Thymus (tissue), 11 donors: ENCODE measurements at regions not wholly inside any gene's neighbourhood (a gene's known extent, or its start where the extent isn't known, plus 50 kb on each side); places are given as distances from the start of the nearest gene placed in this dataset.

Experiments
- DNase-seq, 9 donors: peaks; one replicate each; pipeline ENCODE4 v3.0.0-alpha.2; 2013; ENCODE audit warnings: low spot score in 9 of 9, low read depth in 6 of 9, missing footprints in 1 of 9
- H3K27ac ChIP-seq, 2 donors: one replicate each; pipeline ENCODE4 v1.5.1; 2013; ENCODE audit warnings: control low read depth in 1 of 2, low read depth in 1 of 2, low read length in 1 of 2, mild to moderate bottlenecking in 1 of 2, moderate library complexity in 1 of 2
- H3K27me3 ChIP-seq, 2 donors: one replicate each; pipeline ENCODE4 v1.5.1; 2013; ENCODE audit warnings: low read length in 1 of 2; ENCODE audit not compliant: control insufficient read depth in 2 of 2, insufficient read depth in 1 of 2
- H3K36me3 ChIP-seq, 2 donors: one replicate each; pipeline ENCODE4 v1.5.1; 2013; ENCODE audit warnings: low read length in 1 of 2, mild to moderate bottlenecking in 1 of 2, moderate library complexity in 1 of 2; ENCODE audit not compliant: control insufficient read depth in 2 of 2, insufficient read depth in 2 of 2
- H3K4me1 ChIP-seq, 2 donors: one replicate each; pipeline ENCODE4 v1.5.1; 2013; ENCODE audit warnings: low read length in 2 of 2; ENCODE audit not compliant: control insufficient read depth in 2 of 2, insufficient read depth in 2 of 2
- H3K4me3 ChIP-seq, 2 donors: one replicate each; pipeline ENCODE4 v1.5.1; 2013; ENCODE audit warnings: low read length in 2 of 2, control low read depth in 1 of 2, mild to moderate bottlenecking in 1 of 2
- H3K9me3 ChIP-seq, 2 donors: one replicate each; pipeline ENCODE4 v1.5.1; 2013; ENCODE audit warnings: low read length in 1 of 2, mild to moderate bottlenecking in 1 of 2; ENCODE audit not compliant: control insufficient read depth in 2 of 2, insufficient read depth in 1 of 2
- WGBS: extraction: QIAGEN DNeasy Blood & Tissue Kit; methylation state at CpG from one replicate; pipeline ENCODE4 v1.1.7; 2013; 5-methylcytosine and 5-hydroxymethylcytosine counted together
- donor health status: healthy.

- WGBS: 96% methylated on average over 5 of the region's 5 CpGs
- H3K9me3 ChIP-seq: no peaks in the 10 kb centered on the region
- H3K27ac ChIP-seq: no peak overlapping the region
- H3K4me1 ChIP-seq: no peaks in the 10 kb centered on the region
- DNase-seq: no peak
- no peak overlapping the region for H3K4me3 ChIP-seq
- no peaks in the 10 kb centered on the region for H3K27me3 ChIP-seq
- no peaks in the 10 kb centered on the region for H3K36me3 ChIP-seq
Observed at GRCh38 chr11:130773244-130773820, 142.9 kb downstream of the SNX19 start.

GRCh38 chr11:130774703-130775102 lies 141.6 kb downstream of the SNX19 start:
- H3K4me3 ChIP-seq: no peak overlapping the region
- H3K27ac ChIP-seq: no peak overlapping the region
- DNase-seq: no peak
- no peaks in the 10 kb centered on the region for H3K36me3 ChIP-seq
- no peaks in the 10 kb centered on the region for H3K9me3 ChIP-seq
- H3K4me1 ChIP-seq: no peaks in the 10 kb centered on the region
- 93% methylated on average over 3 of the region's 3 CpGs for WGBS
- H3K27me3 ChIP-seq: no peaks in the 10 kb centered on the region

DNA sequence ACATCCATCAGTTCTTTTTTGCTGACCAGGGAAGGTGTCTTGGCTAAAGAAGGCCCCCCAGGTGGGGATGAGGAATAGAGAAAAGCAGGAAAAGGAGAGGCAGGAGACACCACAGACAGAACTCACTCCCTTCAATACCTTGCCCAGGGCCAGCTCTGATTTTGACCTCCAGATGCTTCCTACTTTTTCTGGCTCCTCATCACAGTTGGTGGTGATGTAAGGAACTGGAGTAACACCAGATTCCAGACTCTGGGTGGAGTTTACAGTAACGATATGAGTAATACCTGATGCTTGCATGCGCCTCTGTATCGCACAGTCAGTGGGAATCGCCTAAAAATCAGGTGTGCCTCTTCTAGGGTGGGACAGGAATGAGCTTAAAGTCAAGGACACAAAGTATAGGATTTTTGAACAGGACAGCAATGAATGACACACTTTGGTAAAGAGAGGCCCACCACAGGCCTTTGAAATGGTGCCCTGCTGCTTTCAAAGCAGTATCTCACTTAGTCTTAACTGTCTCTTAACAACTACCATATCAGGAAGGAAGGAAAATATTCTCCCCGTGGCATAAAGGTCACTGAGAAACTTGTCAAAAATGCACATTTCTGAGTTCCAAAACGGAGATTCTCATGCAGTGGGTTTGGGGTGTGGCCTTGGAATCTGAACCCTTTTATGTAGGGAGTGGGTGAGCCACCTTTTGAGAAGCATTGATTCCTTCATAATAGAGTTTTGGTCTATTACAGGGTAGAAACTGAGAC lies 140.8 kb downstream of the SNX19 start:
- H3K27me3 ChIP-seq: no peaks in the 10 kb centered on the region
- no peak overlapping the region for H3K4me3 ChIP-seq
- H3K9me3 ChIP-seq: no peaks in the 10 kb centered on the region
- H3K36me3 ChIP-seq: no peaks in the 10 kb centered on the region
- H3K4me1 ChIP-seq: no peaks in the 10 kb centered on the region
- H3K27ac ChIP-seq: no peak overlapping the region
- 94% methylated on average over 6 of the region's 6 CpGs for WGBS
- DNase-seq: no peak

- DNase-seq: no peak
- H3K27me3 ChIP-seq: no peaks in the 10 kb centered on the region
- H3K4me3 ChIP-seq: no peak overlapping the region
- H3K4me1 ChIP-seq: no peaks in the 10 kb centered on the region
- H3K36me3 ChIP-seq: no peaks in the 10 kb centered on the region
- H3K9me3 ChIP-seq: no peaks in the 10 kb centered on the region
- H3K27ac ChIP-seq: no peak overlapping the region
Observed at GRCh38 chr11:130776061-130776419, 140.2 kb downstream of the SNX19 start.

- H3K4me3 ChIP-seq: no peak overlapping the region
- no peaks in the 10 kb centered on the region for H3K4me1 ChIP-seq
- H3K27me3 ChIP-seq: no peaks in the 10 kb centered on the region
- DNase-seq: no peak
- no peaks in the 10 kb centered on the region for H3K9me3 ChIP-seq
- WGBS: 97% methylated on average over 15 of the region's 15 CpGs
- no peak overlapping the region for H3K27ac ChIP-seq
- H3K36me3 ChIP-seq: no peaks in the 10 kb centered on the region
Observed at GRCh38 chr11:130778026-130778425, 138.3 kb downstream of the SNX19 start.

GRCh38 chr11:130778705-130779104 lies 137.6 kb downstream of the SNX19 start:
- Histone ChIP-seq H3K27ac (no peak overlapping the region), H3K9me3 (no peaks in the 10 kb centered on the region), H3K27me3 (no peaks in the 10 kb centered on the region), H3K4me3 (no peak overlapping the region), H3K36me3 (no peaks in the 10 kb centered on the region), H3K4me1 (no peaks in the 10 kb centered on the region)
- no peak for DNase-seq

GRCh38 chr11:130779267-130779666 lies 137.0 kb downstream of the SNX19 start:
- no peaks in the 10 kb centered on the region for H3K27me3 ChIP-seq
- H3K4me1 ChIP-seq: no peaks in the 10 kb centered on the region
- no peaks in the 10 kb centered on the region for H3K9me3 ChIP-seq
- H3K27ac ChIP-seq: no peak overlapping the region
- H3K4me3 ChIP-seq: no peak overlapping the region
- no peaks in the 10 kb centered on the region for H3K36me3 ChIP-seq
- no peak for DNase-seq
- 96% methylated on average over 1 of the region's 1 CpG for WGBS

GRCh38 chr11:130779943-130780342 lies 136.3 kb downstream of the SNX19 start:
- Histone ChIP-seq H3K27ac (no peak overlapping the region), H3K4me1 (no peaks in the 10 kb centered on the region), H3K36me3 (no peaks in the 10 kb centered on the region), H3K9me3 (no peaks in the 10 kb centered on the region), H3K27me3 (no peaks in the 10 kb centered on the region), H3K4me3 (no peak overlapping the region)
- 97% methylated on average over 5 of the region's 5 CpGs for WGBS
- no peak for DNase-seq

DNA sequence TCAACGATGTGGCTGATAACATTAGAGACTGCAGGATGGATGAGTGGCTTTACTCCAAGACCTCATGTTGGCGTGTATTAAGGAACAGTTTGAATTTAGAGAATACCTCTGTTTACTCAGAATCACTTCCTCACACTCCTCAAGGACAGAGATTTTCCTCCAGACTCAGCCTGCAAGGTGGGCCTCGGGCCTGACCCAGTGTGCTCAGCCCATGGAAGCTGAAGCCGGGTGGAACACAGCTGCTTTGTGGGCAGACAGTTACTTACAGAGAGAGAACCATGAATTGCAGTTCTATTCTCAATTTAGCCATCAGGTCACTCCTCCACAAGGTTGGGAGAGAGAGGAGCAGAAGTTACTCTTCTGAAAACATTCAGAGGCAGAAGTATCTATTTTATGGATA lies 135.8 kb downstream of the SNX19 start:
- 91% methylated on average over 4 of the region's 4 CpGs for WGBS
- H3K4me1 ChIP-seq: no peaks in the 10 kb centered on the region
- DNase-seq: no peak

More for the DNA sequence above, 135.8 kb downstream of the SNX19 start:
- no peaks in the 10 kb centered on the region for H3K27me3 ChIP-seq
- no peaks in the 10 kb centered on the region for H3K9me3 ChIP-seq
- no peak overlapping the region for H3K27ac ChIP-seq
- H3K4me3 ChIP-seq: no peak overlapping the region
- H3K36me3 ChIP-seq: no peaks in the 10 kb centered on the region
